Hematopoietic multipotent progenitor cell treated with erythropoietin and hydrocortisone succinate and interleukin-3 and kit ligand, for 15 days (in vitro differentiated cells): ENCODE measurements at regions not wholly inside any gene's neighbourhood (a gene's known extent, or its start where the extent isn't known, plus 50 kb on each side); places are given as distances from the start of the nearest gene placed in this dataset.
"Not testable (repeated sequence)": the region's sequence is repeated elsewhere in the genome, so short reads cannot be mapped to it uniquely, and the experiment has no call there.

Experiments used
- DNase-seq: peaks from one replicate; pipeline ENCODE4 v3.0.0-alpha.2; 2015; ENCODE audit warnings: low spot score

DNA sequence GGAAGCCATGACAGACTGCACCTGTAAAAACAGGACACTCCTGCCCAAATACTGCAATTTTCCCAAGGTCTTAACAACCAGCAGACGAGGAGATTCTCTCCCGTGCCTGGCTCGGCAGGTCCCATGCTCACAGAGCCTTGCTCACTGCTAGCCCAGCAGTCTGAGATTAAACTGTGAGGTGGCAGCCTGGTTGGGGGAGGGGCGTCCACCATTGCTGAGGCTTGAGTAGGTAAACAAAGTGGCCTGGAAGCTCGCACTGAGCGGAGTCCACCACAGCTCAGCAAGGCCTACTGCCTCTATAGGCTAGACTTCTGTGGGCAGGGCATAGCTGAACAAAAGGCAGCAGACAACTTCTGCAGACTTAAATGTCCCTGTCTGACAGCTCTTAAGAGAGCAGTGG, 80.3 kb downstream of the ANXA5 start:
- not testable (repeated sequence) for DNase-seq

DNA sequence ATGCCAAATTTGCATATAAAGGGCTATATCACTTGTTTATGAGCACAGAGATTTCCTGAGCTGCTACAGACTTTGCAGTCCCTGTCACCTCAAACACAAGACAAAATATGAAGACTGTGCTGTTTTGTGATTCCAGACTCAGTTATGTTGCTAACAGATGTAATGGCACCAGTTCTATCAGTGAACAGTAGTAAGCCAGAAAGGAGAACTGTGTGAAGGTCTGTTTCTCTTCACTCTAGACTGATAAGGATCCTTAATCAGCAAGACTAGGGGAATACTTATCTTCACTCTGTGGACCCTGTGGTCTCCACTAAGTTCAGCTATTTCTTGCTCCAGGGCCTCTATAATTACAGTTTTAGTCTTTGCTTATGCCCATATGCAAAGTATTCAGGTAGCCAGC, 82.7 kb downstream of the ANXA5 start:
- DNase-seq: no peak

DNA sequence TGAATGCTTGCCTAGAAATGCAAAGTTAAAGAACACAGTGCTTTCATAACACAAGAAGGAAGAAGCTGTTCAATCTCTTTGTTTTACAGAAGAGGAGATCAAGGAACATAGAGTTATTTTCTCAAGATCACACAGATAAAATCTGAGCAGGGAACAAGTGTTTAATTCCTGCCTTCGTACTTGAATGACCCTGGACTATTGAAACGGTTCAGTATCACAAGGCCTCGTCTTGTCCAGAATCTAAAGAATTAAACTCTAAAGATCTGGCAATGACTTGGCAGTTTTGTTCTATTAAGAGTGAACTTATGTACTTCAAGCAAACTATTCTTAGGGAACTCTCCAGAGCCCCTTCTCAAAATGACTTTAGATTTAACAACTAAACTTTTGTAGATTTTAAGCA, 97.7 kb downstream of the ANXA5 start:
- DNase-seq: no peak

DNA sequence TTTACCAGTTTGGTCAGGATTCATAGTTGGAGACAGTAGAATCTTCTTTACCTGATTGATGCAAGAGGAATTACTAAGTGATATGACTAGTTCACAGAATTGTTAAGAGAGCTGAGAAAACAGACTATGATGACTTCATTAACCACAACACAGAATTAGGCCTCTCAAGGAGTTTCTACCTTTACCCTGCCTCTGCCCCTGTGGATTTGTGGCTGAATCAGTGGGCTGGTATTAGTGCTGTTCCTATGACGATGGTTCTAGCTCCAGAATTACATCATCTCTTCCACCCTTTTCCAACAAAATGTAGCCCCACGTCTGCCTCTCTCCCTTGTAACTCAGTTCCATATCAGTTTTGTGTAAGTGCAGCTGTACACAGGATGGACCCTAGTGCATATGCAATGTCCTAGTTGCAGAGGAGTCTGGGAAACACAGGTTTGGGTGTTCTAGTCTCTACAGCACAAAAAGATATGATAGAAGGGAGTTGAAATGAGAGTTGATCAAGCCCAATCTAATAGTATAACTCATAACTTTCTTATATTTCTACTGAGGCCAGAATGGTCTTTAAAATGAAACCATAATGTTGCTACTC, 99.3 kb downstream of the ANXA5 start:
- no peak for DNase-seq

DNA sequence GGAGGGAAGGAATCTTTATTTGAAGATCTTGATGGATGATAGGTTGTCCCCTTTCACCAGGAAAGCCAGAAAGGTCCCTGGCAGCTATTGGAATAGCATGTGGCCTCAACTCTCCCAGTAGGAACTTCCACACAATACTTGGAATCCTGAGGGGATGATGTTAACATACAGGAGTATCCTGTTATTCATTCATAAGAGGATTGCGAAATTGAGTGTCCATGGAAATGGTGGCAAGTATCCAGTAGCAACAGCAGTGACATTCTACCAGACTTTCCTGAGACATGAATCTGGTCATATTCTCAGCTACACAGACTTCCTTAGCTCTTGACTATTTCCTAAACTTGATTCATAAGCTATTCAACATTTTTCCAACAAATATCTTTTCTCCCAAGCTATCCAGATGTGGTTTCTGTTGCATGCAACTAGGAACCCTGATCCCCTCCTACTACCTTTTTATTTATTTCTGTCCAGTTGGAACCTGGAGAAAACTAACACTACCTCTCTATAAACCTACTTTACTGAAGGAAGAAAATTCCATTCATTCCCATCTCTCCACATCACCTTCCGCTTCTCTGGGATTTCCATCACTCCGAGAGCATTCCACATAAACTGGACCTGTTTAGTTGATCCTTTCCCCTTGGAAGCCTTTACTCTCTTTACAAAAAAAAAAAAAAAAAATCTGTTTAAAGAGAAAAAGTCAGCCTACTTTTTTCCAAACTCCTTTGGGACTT, 101.8 kb downstream of the ANXA5 start:
- no peak for DNase-seq

DNA sequence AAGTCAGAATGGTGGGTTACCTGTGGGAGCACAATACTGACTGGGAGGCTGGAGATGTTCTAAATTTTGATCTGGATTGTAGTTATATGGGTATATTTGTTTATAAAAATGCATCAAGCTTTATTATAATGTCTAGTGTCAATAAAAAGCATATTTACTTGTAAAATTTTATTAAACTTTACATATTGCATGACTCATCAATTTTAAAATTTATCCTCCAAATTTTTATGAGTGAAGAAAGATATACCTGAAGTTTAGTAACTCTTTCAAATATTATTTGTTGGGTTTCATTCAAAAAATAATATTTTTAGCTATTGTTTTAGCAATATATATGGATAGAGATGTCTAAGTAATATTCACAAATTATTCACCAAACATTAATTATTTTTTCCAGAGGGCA, 103.0 kb downstream of the ANXA5 start:
- DNase-seq: no peak

DNA sequence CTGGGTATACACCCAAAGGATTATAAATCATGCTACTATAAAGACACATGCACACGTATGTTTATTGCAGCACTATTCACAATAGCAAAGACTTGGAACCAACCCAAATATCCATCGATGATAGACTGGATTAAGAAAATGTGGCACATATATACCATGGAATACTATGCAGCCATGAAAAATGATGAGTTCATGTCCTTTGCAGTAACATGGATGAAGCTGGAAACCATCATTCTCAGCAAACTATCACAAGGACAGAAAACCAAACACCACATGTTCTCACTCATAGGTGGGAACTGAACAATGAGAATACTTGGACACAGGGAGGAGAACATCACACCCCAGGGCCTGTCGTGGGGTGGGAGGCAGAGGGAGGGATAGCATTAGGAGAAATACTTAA, 104.5 kb downstream of the ANXA5 start:
- DNase-seq: not testable (repeated sequence)

DNA sequence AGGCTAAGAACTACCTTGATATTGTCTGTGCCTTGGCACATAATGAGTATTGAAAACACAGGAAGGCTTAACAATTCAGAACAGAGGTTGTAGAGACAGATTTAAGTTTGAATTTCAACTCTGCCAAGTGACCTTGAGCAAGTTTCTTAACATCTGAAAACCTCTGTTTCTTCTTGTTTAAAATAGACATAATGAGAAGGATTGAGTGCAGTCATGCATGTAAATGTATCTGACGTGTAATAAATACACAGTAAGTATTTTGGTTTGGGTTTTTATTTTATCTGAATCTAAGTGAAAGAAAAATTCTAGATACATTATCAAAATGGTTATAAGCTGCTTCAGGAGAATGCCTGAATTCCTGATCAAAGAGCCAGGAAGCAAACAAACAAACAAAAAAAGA, 111.9 kb downstream of the ANXA5 start:
- DNase-seq: no peak

DNA sequence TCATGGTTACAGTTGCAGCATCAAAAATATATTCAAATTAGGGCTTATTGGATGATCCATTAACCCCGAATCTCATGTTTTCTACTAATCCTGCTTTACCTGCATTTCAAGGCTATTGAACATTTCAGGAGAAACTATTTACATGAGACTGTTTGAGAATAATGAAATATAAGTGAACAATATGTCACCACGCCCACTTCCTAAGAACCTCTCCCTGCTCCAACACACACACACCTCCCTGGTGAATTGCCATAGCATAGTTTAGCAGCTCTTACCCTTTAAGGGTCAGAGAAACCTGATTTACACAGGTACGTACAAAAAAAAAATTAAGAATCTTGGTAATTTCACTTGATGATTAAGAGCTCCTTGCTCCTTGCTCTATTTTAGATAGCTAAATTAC, 113.4 kb downstream of the ANXA5 start:
- DNase-seq: no peak

DNA sequence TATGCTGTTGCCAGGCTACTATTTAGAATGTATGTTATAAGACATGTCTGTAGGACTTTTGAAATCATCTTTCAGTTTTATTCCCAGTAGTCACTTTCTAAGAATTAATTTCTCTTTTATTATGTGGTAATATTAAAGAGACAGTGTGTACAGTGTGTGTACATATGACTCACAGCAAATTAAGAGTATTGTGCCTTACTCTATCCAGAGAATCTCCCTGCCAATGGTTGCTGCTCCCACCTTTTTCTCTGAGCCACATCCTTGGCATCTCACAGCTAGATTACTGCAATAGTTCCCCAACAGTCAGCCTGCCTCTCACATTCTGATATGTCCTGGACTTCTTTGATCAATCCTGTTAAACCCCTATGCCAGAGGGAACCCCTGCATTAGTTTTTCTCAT, 114.5 kb downstream of the ANXA5 start:
- DNase-seq: no peak

DNA sequence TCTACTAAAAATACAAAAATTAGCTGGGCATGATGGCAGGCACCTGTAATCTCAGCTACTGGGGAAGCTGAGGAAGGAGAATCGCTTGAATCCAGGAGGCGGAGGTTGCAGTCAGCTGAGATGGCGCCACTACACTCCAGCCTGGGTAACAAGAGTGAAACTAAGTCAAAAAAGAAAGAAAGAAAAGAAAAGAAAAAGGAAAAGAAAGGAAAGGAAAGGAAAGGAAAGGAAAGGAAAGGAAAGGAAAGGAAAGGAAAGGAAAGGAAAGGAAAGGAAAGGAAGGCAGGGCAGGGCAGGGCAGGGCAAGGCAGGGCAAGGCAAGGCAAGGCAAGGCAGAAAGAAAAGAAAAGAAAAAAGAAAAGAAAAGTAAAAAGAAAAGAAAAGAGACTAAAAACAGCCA, 121.4 kb downstream of the ANXA5 start:
- DNase-seq: not testable (repeated sequence)

DNA sequence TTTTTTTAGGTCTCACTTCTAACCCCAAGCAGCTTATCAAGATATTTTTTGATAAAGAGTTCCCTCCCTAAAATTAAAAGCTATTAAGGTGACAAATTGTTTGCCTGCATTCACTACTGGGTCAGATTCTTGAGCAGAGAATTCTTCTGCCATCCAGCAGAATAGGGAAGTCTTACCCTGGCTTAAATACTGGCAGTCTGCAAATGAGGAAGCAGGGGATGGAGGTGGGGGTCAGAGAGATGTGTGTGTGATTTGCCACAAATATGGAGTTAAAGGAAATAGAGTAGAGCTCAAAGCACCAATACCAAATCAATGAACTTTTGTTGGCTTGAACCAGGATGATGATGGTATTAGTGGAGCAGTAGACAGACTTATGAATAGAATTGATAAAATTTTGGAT, 122.2 kb downstream of the ANXA5 start:
- no peak for DNase-seq

DNA sequence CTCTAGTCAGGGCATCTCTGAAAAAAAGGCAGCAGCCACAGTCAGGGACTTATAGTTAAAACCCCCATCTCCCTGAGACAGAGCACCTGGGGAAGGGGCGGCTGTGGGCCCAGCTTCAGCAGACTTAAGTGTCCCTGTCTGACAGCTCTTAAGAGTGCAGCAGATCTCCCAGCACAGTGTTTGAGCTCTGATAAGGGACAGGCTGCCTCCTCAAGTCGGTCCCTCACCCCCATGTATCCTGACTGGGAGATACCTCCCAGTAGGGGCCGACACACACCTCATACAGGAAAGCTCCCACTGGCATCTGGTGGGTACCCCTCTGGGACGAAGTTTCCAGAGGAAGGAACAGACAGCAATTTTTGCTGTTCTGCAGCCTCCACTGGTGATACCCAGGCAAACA, 129.0 kb downstream of the ANXA5 start:
- no peak for DNase-seq

DNA sequence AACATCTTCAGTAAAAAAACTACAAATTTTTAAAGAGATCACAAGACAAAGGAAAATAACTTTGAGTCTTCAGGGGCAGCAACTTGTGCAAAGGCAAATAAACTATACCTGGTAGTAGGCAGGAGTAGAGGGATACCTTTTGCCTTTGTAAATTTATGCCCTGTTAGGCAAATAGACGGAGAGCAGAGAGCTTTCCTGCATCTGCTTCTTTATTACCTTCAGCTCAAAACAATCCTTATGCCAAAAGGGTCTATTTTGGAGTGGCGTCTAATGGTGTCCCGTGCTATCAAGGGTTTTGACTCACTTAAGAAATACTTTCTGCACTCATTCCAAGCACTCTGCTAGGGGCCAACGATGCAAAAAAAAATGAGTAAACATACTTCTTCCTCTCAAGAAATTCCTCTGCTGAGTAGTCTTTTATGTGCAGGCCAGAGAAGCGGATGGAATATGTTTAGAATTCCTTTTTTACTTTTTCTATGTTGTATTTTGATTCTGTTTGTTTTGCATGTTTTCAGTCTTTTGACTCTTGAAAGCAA, 131.9 kb downstream of the ANXA5 start:
- no peak for DNase-seq

DNA sequence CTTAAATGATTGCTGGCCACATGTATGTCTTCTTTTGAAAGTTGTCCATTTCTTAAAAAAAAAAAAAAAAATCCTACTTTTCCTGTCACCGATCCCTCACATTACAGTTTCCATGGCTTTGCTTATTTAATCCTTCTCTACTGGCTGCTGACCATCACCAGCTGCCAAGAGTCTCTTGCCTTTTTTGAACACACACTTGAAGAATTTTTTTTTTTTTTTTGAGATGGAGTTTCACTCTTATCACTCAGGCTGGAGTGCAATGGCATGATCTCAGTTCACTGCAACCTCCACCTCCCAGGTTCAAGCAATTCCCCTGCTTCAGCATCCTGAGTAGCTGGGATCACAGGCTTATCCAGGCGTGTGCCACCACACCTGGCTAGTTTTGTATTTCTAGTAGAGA, 134.0 kb downstream of the ANXA5 start:
- DNase-seq: no peak

DNA sequence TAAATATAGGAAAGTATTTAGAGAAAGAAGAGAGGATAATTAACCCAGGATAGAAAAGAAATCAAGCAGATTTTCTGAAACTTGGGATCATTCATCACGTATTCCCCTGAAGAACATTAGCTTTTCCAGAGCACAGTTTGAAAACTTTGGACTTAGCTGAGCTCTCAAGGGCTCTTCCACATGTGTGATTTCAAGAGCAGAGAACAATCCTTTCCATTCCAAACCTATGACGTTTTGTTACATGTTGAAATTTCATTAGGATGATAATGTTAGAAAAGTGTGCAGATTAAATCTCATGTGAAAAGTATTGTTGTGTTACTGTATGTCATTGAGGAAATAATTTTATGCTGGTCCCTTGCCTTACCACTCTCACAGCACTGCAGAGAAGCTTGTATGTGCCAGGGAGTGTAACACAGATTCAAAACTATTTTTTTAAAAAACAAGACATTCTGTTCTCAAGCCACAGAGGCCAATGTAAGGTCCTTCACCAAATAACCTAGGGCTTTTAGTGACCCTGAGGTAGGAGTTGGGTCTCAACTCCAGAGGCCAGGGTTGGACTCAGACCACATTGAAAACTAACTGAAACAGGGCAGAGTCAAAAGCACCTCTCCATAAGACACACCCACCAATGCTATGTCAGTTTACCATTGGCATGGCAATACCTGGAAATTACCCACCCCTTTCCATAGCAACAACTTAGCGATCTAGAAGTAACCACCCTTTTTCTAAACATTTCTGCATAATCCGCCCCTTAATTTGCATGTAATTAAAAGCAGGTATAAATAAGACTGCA, 141.3 kb downstream of the ANXA5 start:
- no peak for DNase-seq

DNA sequence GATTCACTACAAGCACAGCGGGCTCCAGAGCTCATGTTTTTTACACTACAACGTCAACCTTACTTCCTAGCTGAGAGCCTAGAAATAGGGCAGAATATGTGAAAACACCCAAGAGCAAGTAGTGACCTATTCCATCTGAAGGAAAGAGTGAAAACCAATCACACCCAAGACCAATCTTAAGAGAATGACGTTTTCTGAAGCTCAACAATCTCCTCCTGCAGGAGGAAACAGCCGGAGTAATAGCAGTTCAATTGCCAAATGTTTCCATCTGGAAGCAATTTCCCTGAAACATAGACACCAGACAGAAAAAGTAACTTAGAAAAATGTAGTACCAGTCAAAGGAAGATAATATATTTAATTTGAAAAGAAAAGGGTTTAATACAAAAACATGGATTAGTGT, 142.4 kb downstream of the ANXA5 start:
- no peak for DNase-seq

DNA sequence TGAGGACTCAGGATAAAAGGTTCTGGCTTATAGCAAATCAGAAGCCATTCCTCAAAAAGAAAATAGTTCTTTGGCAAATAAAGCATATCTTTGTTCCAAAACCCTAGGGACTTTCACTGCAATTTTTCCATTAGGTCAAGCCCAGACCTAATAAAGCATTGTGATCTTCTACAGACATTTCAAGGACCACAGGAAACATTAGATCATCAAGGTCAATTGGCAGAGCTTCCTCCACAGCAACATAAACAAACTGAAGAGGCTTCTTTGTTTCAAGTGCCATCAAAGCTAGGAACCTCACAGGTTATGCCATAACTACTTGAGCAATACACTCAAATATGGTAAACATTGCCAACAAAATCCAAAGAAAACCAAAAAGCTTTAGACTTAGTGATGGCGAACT, 144.9 kb downstream of the ANXA5 start:
- no peak for DNase-seq

DNA sequence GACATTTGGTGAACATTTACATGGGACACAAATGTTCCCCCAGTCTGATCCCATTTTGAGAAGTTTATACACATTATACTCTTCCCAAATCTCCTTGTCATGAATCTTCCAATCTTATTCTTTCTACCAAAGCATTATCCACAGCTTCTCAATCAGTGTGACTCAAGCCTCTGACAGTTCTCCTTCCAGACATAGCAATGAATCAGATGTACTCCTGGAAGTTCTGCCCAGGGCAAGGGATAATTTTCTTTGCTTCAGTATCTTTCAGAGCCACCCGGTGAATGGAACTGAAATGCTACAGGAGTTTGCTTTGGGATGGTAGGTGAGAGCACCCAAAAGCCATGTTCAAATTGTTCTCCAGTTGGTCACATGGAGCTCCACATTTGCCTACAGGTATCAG, 145.5 kb downstream of the ANXA5 start:
- DNase-seq: no peak

DNA sequence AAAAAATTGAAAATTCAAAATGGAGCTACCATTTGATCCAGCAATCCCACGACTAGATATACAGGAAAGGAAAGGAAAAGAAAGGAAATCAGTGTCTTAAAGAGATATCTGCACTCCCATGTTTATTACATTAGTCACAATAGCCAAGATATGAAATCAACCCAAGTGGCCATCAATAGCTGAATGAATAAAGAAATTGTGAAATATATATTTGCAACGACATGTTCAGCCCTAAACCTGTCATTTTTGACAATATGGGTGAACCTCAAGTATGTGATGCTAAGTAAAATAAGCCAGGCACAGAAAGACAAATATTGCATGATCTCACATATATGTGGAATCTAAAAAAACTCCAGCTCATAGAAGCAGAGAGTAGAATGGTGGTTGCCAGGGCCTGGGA, 155.1 kb downstream of the ANXA5 start:
- no peak for DNase-seq

DNA sequence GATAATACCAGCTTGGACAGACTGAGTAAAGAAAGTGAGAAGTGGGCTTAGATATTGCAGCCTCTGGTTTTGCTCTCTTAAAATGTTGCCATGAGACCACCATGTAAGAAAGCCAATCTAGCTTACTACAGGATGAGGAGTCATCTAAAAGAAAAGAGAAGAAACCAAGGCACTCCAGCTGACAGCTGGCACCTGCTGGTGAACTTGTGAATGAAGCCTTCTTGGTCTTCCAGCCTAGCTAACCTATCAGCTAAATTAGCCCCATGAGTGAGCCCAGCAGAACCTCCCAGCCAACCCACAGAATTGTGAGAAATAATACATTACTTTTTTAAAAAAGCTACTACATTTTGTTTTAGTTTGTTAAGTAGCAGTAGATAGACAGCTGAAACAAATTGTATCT, 154.5 kb upstream of the QRFPR start:
- DNase-seq: no peak

DNA sequence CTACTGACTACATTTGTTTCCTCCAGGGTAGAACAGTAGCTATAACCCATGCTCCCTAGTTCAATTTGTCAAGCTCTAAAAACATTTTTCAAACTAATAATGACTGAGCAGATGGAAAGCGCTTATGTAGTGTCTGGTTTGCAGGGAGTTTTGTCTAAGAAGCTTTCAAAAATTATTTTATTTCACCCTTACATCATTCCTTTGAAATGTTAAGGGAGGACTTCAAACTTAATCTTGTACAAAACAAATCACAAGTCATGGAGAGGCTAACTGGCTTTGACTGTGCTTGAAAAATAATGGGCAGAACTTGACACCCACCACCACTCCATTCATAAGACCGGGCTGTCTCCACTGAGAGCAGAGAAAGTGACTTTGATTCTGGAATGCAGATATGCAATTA, 153.4 kb upstream of the QRFPR start:
- no peak for DNase-seq

DNA sequence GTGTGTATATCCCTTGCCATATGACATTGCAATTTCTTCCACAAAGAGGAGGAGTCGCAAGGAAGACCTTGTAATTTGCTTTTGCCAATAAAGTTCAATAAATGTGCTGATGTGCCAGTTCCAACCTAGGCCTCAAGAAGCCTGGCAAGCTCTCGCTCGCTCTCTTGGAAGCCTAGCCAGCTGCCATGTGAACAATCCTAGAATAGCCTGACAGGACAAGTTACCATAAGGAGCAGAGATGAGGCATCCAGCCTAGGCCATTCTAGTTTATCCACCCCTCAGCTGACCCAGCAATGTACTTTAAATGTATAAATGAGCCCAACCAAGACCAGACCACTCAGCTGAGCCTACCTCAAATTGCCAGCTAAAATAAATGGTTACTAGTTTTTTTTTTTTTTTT, 145.7 kb upstream of the QRFPR start:
- no peak for DNase-seq
